ENCODE measurements at regions not wholly inside any gene's neighbourhood (a gene's known extent, or its start where the extent isn't known, plus 50 kb on each side); places are given as distances from the start of the nearest gene placed in this dataset.

DNA sequence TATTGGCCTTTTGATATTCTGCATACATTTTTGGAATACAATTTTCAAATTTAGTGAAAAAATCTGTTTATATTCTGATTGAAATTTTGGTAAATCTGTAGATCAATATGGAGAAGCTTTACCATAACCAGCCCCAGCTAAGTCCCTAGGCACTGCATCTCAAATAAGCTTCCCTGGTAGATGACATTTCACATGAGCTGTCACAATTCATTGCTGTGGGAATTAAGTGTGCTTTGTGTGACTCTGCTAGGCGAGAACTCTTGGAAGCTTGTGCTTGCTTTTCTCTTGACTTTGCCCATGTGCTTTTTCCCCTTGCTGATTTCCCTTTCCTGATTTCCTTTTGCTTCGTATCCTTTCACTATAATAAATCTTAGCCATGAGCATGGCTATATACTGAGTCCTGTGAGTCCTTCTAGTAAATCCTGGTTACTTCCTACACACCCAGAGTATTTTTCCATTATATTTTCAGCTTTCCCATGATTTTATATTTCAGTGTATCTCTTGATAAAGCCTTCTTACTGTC is 166.5 kb upstream of the MMS22L start:
- 51% methylated on average over 2 of the region's 2 CpGs for WGBS

DNA sequence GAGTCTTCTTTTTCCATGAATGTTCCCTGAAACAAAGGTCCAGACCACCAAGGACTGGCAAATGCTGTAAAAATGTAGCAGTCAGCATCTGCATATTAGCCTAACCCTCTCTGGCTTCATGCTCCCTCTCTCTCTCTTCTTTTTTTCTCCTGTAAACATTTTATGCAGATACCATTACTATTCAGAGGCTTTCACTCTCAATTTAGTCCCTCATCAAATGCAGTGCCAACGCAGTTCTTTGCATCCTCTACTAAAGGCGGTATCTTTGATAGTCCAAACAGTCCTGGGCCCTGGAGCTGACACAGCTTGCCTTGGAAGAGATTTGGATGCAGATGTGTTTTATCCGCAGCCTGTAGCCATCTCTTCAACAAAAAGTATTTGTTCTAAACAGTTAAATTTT is 167.1 kb upstream of the MMS22L start:
- Histone ChIP-seq H3K27me3 (peaks cover 4% of the 10 kb centered on the region), H3K36me3 (no peaks in the 10 kb centered on the region), H3K9me3 (no peaks in the 10 kb centered on the region), H3K4me3 (no peak overlapping the region), H3K4me1 (no peaks in the 10 kb centered on the region), H3K27ac (no peak overlapping the region)
- TF ChIP-seq POLR2AphosphoS5 (IDR thresholded peaks at IDR 0.05) (no peak), EP300 (IDR thresholded peaks at IDR 0.05) (no peak), POLR2A (IDR thresholded peaks at IDR 0.05) (no peak)
- TF ChIP-seq, protein P1, sequence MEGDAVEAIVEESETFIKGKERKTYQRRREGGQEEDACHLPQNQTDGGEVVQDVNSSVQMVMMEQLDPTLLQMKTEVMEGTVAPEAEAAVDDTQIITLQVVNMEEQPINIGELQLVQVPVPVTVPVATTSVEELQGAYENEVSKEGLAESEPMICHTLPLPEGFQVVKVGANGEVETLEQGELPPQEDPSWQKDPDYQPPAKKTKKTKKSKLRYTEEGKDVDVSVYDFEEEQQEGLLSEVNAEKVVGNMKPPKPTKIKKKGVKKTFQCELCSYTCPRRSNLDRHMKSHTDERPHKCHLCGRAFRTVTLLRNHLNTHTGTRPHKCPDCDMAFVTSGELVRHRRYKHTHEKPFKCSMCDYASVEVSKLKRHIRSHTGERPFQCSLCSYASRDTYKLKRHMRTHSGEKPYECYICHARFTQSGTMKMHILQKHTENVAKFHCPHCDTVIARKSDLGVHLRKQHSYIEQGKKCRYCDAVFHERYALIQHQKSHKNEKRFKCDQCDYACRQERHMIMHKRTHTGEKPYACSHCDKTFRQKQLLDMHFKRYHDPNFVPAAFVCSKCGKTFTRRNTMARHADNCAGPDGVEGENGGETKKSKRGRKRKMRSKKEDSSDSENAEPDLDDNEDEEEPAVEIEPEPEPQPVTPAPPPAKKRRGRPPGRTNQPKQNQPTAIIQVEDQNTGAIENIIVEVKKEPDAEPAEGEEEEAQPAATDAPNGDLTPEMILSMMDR (IDR thresholded peaks at IDR 0.05), result no peak
- no peak for DNase-seq (ENCODE audit: low spot score in 2 of 2)
- 90% methylated on average over 3 of the region's 3 CpGs for WGBS

More for the DNA sequence above, 166.5 kb upstream of the MMS22L start:
- Histone ChIP-seq H3K4me1 (no peaks in the 10 kb centered on the region), H3K27me3 (peaks cover 4% of the 10 kb centered on the region), H3K4me3 (no peak overlapping the region), H3K36me3 (no peaks in the 10 kb centered on the region), H3K27ac (no peak overlapping the region), H3K9me3 (no peaks in the 10 kb centered on the region)
- TF ChIP-seq POLR2AphosphoS5 (IDR thresholded peaks at IDR 0.05), result no peak
- TF ChIP-seq, protein P1 (IDR thresholded peaks at IDR 0.05), result no peak
- no peak for TF ChIP-seq EP300 (IDR thresholded peaks at IDR 0.05)
- no peak for TF ChIP-seq POLR2A (IDR thresholded peaks at IDR 0.05)
- DNase-seq (ENCODE audit: low spot score in 2 of 2), result no peak

DNA sequence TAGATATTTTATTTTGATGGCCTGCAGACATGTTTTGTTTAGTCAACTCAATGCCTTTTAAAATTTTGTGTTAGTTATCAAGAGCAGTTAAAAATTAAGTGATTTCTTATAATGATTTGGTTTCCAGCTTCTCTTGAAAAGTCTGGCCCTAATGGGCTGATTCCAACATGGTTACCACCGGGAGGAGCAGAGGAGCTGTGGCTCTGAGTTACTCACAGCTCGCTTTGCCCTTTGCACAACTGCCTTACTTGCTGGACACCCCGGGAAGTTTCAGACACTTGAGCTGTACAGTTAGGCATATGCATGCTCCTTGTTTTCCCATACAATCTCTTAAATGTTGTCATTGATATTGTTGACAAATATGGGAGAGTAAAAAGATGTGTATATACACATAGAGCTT is 173.1 kb upstream of the MMS22L start:
- Histone ChIP-seq H3K27ac (no peak overlapping the region), H3K4me1 (no peaks in the 10 kb centered on the region), H3K9me3 (no peaks in the 10 kb centered on the region), H3K27me3 (peaks cover 4% of the 10 kb centered on the region), H3K36me3 (no peaks in the 10 kb centered on the region), H3K4me3 (no peak overlapping the region)
- TF ChIP-seq EP300 (IDR thresholded peaks at IDR 0.05), result no peak
- TF ChIP-seq POLR2A (IDR thresholded peaks at IDR 0.05), result no peak
- TF ChIP-seq, protein P1 (IDR thresholded peaks at IDR 0.05), result no peak
- no peak for TF ChIP-seq POLR2AphosphoS5 (IDR thresholded peaks at IDR 0.05)
- no peak for DNase-seq (ENCODE audit: low spot score in 2 of 2)
- 64% methylated on average over 3 of the region's 3 CpGs for WGBS

DNA sequence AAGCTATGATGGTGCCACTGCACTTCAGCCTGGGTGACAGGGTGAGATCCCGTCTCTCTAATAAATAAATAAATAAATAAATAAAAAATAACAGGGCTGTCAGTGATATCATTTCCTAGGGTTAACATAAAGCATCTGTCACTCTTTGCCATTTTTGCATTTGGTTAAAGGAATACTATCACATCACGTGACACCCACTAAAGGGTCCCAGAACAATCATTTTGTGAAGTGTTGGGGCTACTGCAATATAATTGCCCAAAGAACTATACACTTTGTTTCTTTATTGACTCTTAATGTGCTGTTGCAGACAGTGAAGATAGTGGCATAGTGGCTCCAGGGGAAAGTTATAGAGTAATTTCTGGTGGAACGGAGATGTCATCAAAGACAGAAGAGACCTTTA is 176.5 kb upstream of the MMS22L start:
- no peaks in the 10 kb centered on the region for H3K4me1 ChIP-seq
- 91% methylated on average over 3 of the region's 3 CpGs for WGBS
- TF ChIP-seq, protein P1 (IDR thresholded peaks at IDR 0.05), result no peak

DNA sequence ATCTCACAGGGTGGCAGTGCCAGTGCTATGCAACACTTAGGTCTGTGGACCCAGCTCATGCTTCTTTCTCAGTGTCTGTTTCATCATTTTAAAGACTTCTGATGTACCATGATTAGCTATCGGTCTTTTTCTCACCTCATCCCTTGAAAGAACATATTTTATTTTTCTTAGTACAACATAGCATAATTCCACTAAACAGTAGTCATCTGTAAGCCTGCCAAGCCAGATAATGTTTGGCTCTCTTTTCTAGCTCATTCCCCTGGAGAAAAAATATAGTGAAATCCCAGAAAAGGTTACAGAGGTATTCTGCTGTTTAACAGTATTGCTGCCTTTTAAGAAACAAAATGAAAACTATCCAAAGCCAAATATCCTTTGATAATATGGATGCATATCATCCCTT is 177.0 kb upstream of the MMS22L start:
- TF ChIP-seq, protein P1 (IDR thresholded peaks at IDR 0.05), result no peak
- TF ChIP-seq POLR2A (IDR thresholded peaks at IDR 0.05) (no peak), EP300 (IDR thresholded peaks at IDR 0.05) (no peak), POLR2AphosphoS5 (IDR thresholded peaks at IDR 0.05) (no peak)
- Histone ChIP-seq H3K27me3 (no peaks in the 10 kb centered on the region), H3K27ac (no peak overlapping the region), H3K36me3 (no peaks in the 10 kb centered on the region), H3K4me3 (no peak overlapping the region), H3K4me1 (no peaks in the 10 kb centered on the region), H3K9me3 (no peaks in the 10 kb centered on the region)
- DNase-seq (ENCODE audit: low spot score in 2 of 2), result no peak
- WGBS, result 77% methylated on average over 1 of the region's 1 CpG

More for the DNA sequence above, 176.5 kb upstream of the MMS22L start:
- Histone ChIP-seq H3K27me3 (no peaks in the 10 kb centered on the region), H3K36me3 (no peaks in the 10 kb centered on the region), H3K27ac (no peak overlapping the region), H3K9me3 (no peaks in the 10 kb centered on the region), H3K4me3 (no peak overlapping the region)
- no peak for DNase-seq (ENCODE audit: low spot score in 2 of 2)
